Heart left ventricle (tissue), 16 donors: ENCODE measurements at regions not wholly inside any gene's neighbourhood (a gene's known extent, or its start where the extent isn't known, plus 50 kb on each side); places are given as distances from the start of the nearest gene placed in this dataset.

ENCODE experiments used
- ATAC-seq, 4 donors: fragments of 200-7000 bp; cut with Tn5 transposase; one replicate each; pipeline ENCODE4 v1.9.1; 2020 to 2022; ENCODE audit warnings: moderate library complexity in 4 of 4, mild to moderate bottlenecking in 3 of 4, moderate number of reproducible peaks in 1 of 4
- DNase-seq, 5 donors: peaks; one replicate each; pipeline ENCODE4 v3.0.0-alpha.2; 2020
- H3K27ac ChIP-seq, 12 donors: fragments of 200-600 bp; sonication (generic) in 4 of 12; one replicate each; pipeline versions ENCODE4 v1.5.0 to v1.8.0; 2016 to 2022; ENCODE audit warnings: mild to moderate bottlenecking in 2 of 12
- H3K27me3 ChIP-seq, 9 donors: fragments of 200-600 bp; sonication (generic) in 2 of 9; one replicate each; pipeline versions ENCODE4 v1.5.1 to v1.8.0; 2016 to 2022; ENCODE audit warnings: mild to moderate bottlenecking in 3 of 9
- H3K36me3 ChIP-seq, 9 donors: fragments of 200-600 bp; sonication (generic) in 2 of 9; one replicate each; pipeline versions ENCODE4 v1.5.0 to v1.8.0; 2018 to 2022; ENCODE audit warnings: mild to moderate bottlenecking in 2 of 9
- H3K4me1 ChIP-seq, 12 donors: fragments of 200-600 bp; sonication (generic) in 4 of 12; one replicate each; pipeline versions ENCODE4 v1.5.0 to v1.8.0; 2016 to 2022; ENCODE audit warnings: mild to moderate bottlenecking in 3 of 12
- H3K4me3 ChIP-seq, 12 donors: fragments of 200-600 bp; sonication (generic) in 4 of 12; one replicate each; pipeline versions ENCODE4 v1.5.0 to v1.8.0; 2017 to 2022; ENCODE audit warnings: mild to moderate bottlenecking in 9 of 12, moderate library complexity in 4 of 12
- H3K9me3 ChIP-seq, 12 donors: fragments of 200-600 bp; sonication (generic) in 4 of 12; one replicate each; pipeline versions ENCODE4 v1.5.0 to v1.8.0; 2016 to 2022; ENCODE audit warnings: mild to moderate bottlenecking in 1 of 12
- POLR2A ChIP-seq, 2 donors: fragments of 450-650 bp; IDR thresholded peaks; one replicate each; pipeline ENCODE4 v1.6.1; 2017; ENCODE audit warnings: antibody characterized with exemption in 2 of 2, mild to moderate bottlenecking in 2 of 2, moderate library complexity in 2 of 2
- WGBS, 4 donors: extraction: QIAGEN DNeasy Blood & Tissue Kit in 2 of 4; methylation state at CpG; one replicate each; pipeline versions ENCODE4 v1.1.5 to v1.1.7; 2013 to 2018; 5-methylcytosine and 5-hydroxymethylcytosine counted together
- intact Hi-C, 10 donors: fragments of 100-400 bp; cut with DNase I; formaldehyde crosslinking; loops; one replicate each; pipeline versions ENCODE4 v1.11.1 to v1.14.2; 2022
- TF ChIP-seq, protein P1 (sequence below), 12 donors: fragments of 200-600 bp; sonication (generic) in 4 of 12; IDR thresholded peaks; one replicate each; pipeline versions ENCODE4 v1.5.0 to v1.8.0; 2018 to 2022; ENCODE audit warnings: antibody characterized with exemption in 12 of 12, mild to moderate bottlenecking in 5 of 12
- donor health status: ischemic (EF 13 %, LVEDD 7.1; RV severe dilation, severe dysfunction).
- donor health status: healthy with polysubstance abuse.
- donor health status: DM: no; HTN: yes; CAD: no.
- donor health status: DM: no; HTN: no; CAD: no.
- donor health status: ischemic (EF 25% LVEDD 6.9; RV normal size, moderate dysfunction).
- donor health status: ischemic (EF 25% LVEDD 5.7; RV mildly dilated, moderate dysfunction).
- donor health status: healthy.
- donor health status: DM: yes; HTN: yes; CAD: no.
- donor health status: ischemic (EF 35%, LVEDD 5.7; RV mildly dilated, moderate dysfunction).
- donor health status: nonischemic (EF 11% LVEDD 7.7; RV severe dilation, severe dysfunction).
- donor health status: DM: yes; HTN: yes; CAD: no.
- donor health status: PGD.
- donor health status: ischemic (EF 29% LVEDD 5.4; RV normal size, mild dysfunction).
- donor health status: nonischemic (EF 23%, LVEDD 6.1; RV moderate dilation, normal function).

DNA sequence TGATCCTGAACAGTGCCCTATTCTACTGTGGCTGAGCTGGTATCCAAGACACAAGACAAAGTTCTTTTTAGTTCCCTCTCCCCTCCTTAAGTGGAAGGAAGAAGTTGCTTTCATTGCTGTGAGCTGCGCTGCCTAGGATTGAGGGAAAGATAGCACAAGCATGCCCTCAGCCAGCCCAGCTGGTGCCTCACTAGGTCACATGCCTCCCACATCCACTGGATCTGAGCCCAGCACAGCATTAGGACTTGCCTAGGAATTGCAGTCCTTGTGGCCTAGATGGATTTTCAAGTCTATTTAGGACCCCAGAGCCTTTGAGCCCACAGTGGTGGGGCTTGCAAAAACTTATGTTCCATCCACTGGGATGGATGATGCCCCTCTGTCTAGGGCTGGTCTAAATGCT lies 214.2 kb downstream of the ZNF248 start:
- Histone ChIP-seq H3K4me1 (no peaks in the 10 kb centered on the region), H3K36me3 (no peaks in the 10 kb centered on the region), H3K4me3 (no peak overlapping the region), H3K27me3 (no peaks in the 10 kb centered on the region), H3K27ac (no peak overlapping the region), H3K9me3 (peaks cover 0 to 4% (median 0%) of the 10 kb centered on the region in 12 donors)
- DNase-seq (no peak), ATAC-seq (peak in 1 of 4 donors; percentile 58)
- WGBS, 4 donors, result 20 to 75% (median 47%) methylated on average over 1 of the region's 1 CpG
- TF ChIP-seq, protein P1, sequence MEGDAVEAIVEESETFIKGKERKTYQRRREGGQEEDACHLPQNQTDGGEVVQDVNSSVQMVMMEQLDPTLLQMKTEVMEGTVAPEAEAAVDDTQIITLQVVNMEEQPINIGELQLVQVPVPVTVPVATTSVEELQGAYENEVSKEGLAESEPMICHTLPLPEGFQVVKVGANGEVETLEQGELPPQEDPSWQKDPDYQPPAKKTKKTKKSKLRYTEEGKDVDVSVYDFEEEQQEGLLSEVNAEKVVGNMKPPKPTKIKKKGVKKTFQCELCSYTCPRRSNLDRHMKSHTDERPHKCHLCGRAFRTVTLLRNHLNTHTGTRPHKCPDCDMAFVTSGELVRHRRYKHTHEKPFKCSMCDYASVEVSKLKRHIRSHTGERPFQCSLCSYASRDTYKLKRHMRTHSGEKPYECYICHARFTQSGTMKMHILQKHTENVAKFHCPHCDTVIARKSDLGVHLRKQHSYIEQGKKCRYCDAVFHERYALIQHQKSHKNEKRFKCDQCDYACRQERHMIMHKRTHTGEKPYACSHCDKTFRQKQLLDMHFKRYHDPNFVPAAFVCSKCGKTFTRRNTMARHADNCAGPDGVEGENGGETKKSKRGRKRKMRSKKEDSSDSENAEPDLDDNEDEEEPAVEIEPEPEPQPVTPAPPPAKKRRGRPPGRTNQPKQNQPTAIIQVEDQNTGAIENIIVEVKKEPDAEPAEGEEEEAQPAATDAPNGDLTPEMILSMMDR (IDR thresholded peaks at IDR 0.05), result no peak
- no peak for TF ChIP-seq POLR2A (IDR thresholded peaks at IDR 0.05)
- intact Hi-C loops, result no loop called here

DNA sequence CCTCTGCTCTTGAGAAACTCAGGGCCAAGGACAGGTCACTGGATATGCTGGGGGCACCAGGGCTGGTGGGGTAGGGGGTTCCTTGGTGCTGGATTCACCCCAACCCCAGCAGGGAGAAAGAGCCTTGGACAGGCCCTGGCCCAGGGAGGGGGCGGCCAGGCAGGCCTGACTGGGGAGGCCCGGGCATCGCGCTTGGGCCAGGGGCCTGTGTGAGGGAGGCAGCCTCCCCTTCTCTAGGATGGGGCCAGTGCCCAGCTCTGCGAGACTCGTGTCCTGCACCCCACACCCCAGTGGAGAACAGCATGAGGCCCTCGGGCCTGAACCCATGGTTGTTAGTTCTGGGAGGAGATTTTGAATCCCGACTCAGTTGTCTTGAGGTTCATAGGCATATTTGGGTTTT lies 217.1 kb downstream of the ZNF248 start:
- Histone ChIP-seq H3K4me3 (no peak overlapping the region), H3K27me3 (no peaks in the 10 kb centered on the region), H3K9me3 (peaks cover 0 to 16% (median 1%) of the 10 kb centered on the region in 12 donors), H3K4me1 (no peaks in the 10 kb centered on the region), H3K36me3 (no peaks in the 10 kb centered on the region), H3K27ac (no peak overlapping the region)
- 56 to 78% (median 75%) methylated on average over 4 to 8 of the region's 8 CpGs for WGBS, 4 donors
- ATAC-seq (no peak), DNase-seq (no peak)
- TF ChIP-seq, protein P1 (IDR thresholded peaks at IDR 0.05), result no peak
- TF ChIP-seq POLR2A (IDR thresholded peaks at IDR 0.05), result no peak
- intact Hi-C loops, result no loop called here

DNA sequence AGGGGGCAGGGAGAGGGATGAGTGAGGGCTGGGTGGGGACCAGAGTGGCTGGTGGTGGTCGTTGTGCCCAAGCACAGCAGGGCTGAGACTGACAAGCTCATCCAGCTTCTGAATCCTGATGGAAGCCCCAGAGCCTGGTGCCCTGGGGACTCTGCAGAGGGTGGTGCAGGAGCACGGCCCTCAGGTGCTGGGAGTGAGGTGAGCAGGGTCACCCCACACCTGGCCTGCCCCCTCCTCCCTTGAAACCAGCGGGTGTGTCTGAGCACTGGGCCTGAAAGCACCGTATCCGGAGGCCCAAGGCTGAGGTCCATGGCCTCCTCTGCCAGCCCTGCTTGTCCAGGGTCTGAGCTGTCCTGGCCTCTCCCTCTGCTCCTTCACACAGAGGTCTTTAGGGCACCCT lies 218.2 kb downstream of the ZNF248 start:
- DNase-seq, result no peak
- WGBS, 4 donors, result 55 to 80% (median 73%) methylated on average over 2 to 5 of the region's 5 CpGs
- TF ChIP-seq POLR2A (IDR thresholded peaks at IDR 0.05), result no peak
- H3K27ac ChIP-seq, result no peak overlapping the region
- H3K27me3 ChIP-seq, result no peaks in the 10 kb centered on the region
- peaks cover 0 to 24% (median 1%) of the 10 kb centered on the region in 12 donors for H3K9me3 ChIP-seq
- intact Hi-C loops, result no loop called here
- ATAC-seq, result no peak
- H3K4me3 ChIP-seq, result no peak overlapping the region
- H3K36me3 ChIP-seq, result no peaks in the 10 kb centered on the region
- H3K4me1 ChIP-seq, result no peaks in the 10 kb centered on the region

DNA sequence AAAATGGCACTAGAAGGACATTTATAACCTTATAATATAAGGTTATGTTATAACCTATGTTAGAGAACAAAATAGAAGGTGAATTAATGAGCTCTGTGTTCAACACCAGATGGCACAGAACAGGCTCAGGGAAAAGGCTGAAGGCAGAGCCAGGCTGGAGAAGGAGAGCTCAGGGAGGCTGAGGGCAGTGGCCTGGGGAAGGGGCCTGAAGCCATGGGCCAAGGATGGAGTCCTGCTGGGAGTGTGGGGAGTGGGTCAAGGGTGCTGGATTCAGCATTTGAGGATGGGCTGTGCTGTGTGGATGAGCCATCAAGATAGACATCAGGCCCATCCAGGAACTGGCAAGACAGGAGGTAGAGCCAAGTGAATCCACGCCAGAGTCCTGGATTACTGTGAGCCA lies 218.8 kb downstream of the ZNF248 start:
- ATAC-seq (no peak), DNase-seq (no peak)
- Histone ChIP-seq H3K36me3 (no peaks in the 10 kb centered on the region), H3K9me3 (peaks cover 0 to 27% (median 1%) of the 10 kb centered on the region in 12 donors), H3K27ac (no peak overlapping the region), H3K4me3 (no peak overlapping the region), H3K27me3 (no peaks in the 10 kb centered on the region), H3K4me1 (no peaks in the 10 kb centered on the region)
- TF ChIP-seq, protein P1 (IDR thresholded peaks at IDR 0.05), result no peak
- no peak for TF ChIP-seq POLR2A (IDR thresholded peaks at IDR 0.05)
- 38 to 59% (median 55%) methylated on average over 1 of the region's 1 CpG for WGBS, 4 donors
- intact Hi-C loops, result no loop called here

DNA sequence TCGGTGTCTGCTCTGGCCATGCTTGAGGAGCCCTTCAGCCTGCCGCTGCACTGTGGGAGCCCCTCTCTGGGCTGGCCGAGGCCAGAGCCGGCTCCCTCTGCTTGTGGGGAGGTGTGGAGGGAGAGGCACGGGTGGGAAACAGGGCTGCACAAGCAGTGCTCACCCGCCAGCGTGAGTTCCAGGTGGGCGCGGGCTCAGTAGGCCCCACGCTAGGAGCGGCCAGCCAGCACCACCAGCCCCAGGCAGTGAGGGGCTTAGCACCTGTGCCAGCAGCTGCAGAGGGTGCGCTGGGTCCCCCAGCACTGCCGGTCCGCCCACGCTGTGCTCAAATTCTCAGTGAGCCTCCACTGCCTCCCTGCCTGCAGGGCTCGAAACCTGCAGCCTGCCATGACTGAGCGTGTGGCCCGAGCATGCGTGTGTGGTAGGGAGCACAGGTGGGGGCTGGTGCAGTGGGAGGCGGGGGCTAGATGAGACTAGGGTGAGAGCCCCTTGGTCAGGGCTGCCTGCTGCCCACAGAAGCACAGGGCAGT lies 223.0 kb downstream of the ZNF248 start:
- peak in 1 of 4 donors; percentile 31 for ATAC-seq

More for the DNA sequence above, 223.0 kb downstream of the ZNF248 start:
- H3K4me1 ChIP-seq, result no peaks in the 10 kb centered on the region
- TF ChIP-seq POLR2A (IDR thresholded peaks at IDR 0.05), result no peak
- TF ChIP-seq, protein P1 (IDR thresholded peaks at IDR 0.05), result no peak
- no peaks in the 10 kb centered on the region for H3K36me3 ChIP-seq
- H3K9me3 ChIP-seq, result peaks cover 0 to 27% (median 1%) of the 10 kb centered on the region in 12 donors
- no peak overlapping the region for H3K4me3 ChIP-seq
- 80 to 94% (median 85%) methylated on average over 7 to 20 of the region's 20 CpGs for WGBS, 4 donors
- no peak for DNase-seq
- no peak overlapping the region for H3K27ac ChIP-seq
- intact Hi-C loops, result no loop called here
- H3K27me3 ChIP-seq, result no peaks in the 10 kb centered on the region
